A673 (cell line): ENCODE measurements at regions not wholly inside any gene's neighbourhood (a gene's known extent, or its start where the extent isn't known, plus 50 kb on each side); places are given as distances from the start of the nearest gene placed in this dataset.

Experiments used
- BruUV-seq: library from RNA; stranded (reverse); fragments of 400-500 nt; replicated peaks from 2 replicates; lab custom pipeline; 2021; lab: Mats Ljungman, UMichigan
- CTCF ChIA-PET: fragments of 300-600 bp; sonication (Branson Sonifier 250); formaldehyde crosslinking; loops from one replicate; lab custom pipeline; 2022; ENCODE audit warnings: antibody characterized with exemption; lab: Charles Lee
- POLR2A ChIA-PET: fragments of 300-600 bp; sonication (Branson Sonifier 250); formaldehyde crosslinking; loops from one replicate; lab custom pipeline; 2022; ENCODE audit warnings: antibody characterized with exemption; ENCODE audit not compliant: low non-redundant PET; lab: Charles Lee
- DNase-seq: peaks from one replicate; pipeline ENCODE4 v3.0.0-alpha.2; 2015; ENCODE audit warnings: low spot score
- H3K27ac ChIP-seq: fragments of 200-600 bp; sonication (generic); 2 replicates; pipeline ENCODE4 v1.5.1; 2016; ENCODE audit warnings: mixed run types, low read depth, mild to moderate bottlenecking, mixed read lengths, antibody characterized with exemption, low read length; ENCODE audit not compliant: poor library complexity, severe bottlenecking
- H3K27me3 ChIP-seq: fragments of 200-600 bp; sonication (generic); replicated peaks from 2 replicates; pipeline ENCODE4 v1.6.1; 2017; ENCODE audit warnings: mixed run types, low read depth, mild to moderate bottlenecking, mixed read lengths, antibody characterized with exemption, low read length; ENCODE audit not compliant: insufficient read depth, poor library complexity
- H3K36me3 ChIP-seq: fragments of 200-600 bp; sonication (generic); 2 replicates; pipeline ENCODE4 v1.6.1; 2016; ENCODE audit warnings: mixed run types, mild to moderate bottlenecking, mixed read lengths, antibody characterized with exemption, low read length; ENCODE audit not compliant: insufficient read depth, poor library complexity, severe bottlenecking
- H3K4me1 ChIP-seq: fragments of 200-600 bp; sonication (generic); 2 replicates; pipeline ENCODE4 v1.6.1; 2017; ENCODE audit warnings: mixed run types, mild to moderate bottlenecking, mixed read lengths, antibody characterized with exemption, low read length; ENCODE audit not compliant: insufficient read depth, poor library complexity, severe bottlenecking
- H3K4me3 ChIP-seq: fragments of 200-600 bp; sonication (generic); 2 replicates; pipeline ENCODE4 v1.5.1; 2016; ENCODE audit warnings: low read depth, mixed run types, mild to moderate bottlenecking, mixed read lengths, low read length; ENCODE audit not compliant: poor library complexity, severe bottlenecking
- H3K9me3 ChIP-seq: fragments of 200-600 bp; sonication (generic); 2 replicates; pipeline ENCODE4 v1.6.1; 2016; ENCODE audit warnings: mixed run types, low read depth, mild to moderate bottlenecking, mixed read lengths, antibody characterized with exemption, low read length; ENCODE audit not compliant: poor library complexity, severe bottlenecking
- CTCF ChIP-seq: fragments of 300-800, 200-600 bp; sonication (generic); conservative IDR thresholded peaks from 2 replicates; pipeline ENCODE4 v1.5.1; 2017; ENCODE audit warnings: low read depth, mild to moderate bottlenecking, antibody characterized with exemption, low read length, moderate library complexity, mixed read lengths
- EZH2 ChIP-seq: fragments of 200-600 bp; sonication (generic); IDR thresholded peaks from 2 replicates; pipeline ENCODE4 v1.6.1; 2017; ENCODE audit warnings: borderline replicate concordance, low read depth, mild to moderate bottlenecking, mixed read lengths, antibody characterized with exemption, low read length; ENCODE audit not compliant: poor library complexity, severe bottlenecking
- intact Hi-C: fragments of 100-400 bp; cut with micrococcal nuclease; formaldehyde crosslinking; loops from one replicate; pipeline ENCODE4 v1.10.0; 2022; ENCODE audit not compliant: unreplicated experiment

GRCh38 chr17:34521955-34522354 is 57.4 kb upstream of the TMEM132E start:
- intact Hi-C loops: no loop called here
- H3K27me3 ChIP-seq: peaks cover 3% of the 10 kb centered on the region
- CTCF ChIA-PET: no interaction called here

DNA sequence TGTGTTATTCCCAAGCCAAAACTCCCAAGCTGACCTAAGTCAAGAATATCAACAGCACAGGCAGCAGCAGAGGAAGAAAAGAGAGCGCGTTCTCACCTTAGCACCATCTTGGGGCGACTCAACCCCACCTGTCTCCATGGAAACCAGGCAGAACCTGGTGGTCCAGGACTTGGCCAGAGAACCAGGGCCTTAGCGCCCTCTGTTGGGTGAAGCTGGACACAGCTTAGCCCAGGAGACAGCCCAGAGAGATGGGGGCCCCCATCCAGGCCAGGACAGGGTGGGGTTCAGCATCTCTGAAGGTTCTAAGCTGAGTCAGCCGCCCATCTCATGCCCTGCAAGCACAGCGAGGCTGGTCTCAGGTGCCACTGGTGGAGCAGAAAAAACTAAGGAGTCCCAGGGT is 60.1 kb upstream of the TMEM132E start:
- Histone ChIP-seq H3K4me3 (no peak overlapping the region), H3K9me3 (no peaks in the 10 kb centered on the region), H3K27me3 (peaks cover 4% of the 10 kb centered on the region), H3K27ac (no peak overlapping the region), H3K4me1 (no peaks in the 10 kb centered on the region), H3K36me3 (no peaks in the 10 kb centered on the region)
- TF ChIP-seq CTCF: peak; percentile 52
- no peak for TF ChIP-seq EZH2
- ChIA-PET POLR2A (no interaction called here), CTCF (no interaction called here)
- intact Hi-C loops: no loop called here
- peak; percentile 1 for DNase-seq
- BruUV-seq: no TSS peak

More at GRCh38 chr17:34521955-34522354, 57.4 kb upstream of the TMEM132E start:
- H3K9me3 ChIP-seq: no peaks in the 10 kb centered on the region
- H3K4me3 ChIP-seq: no peak overlapping the region
- no peak overlapping the region for H3K27ac ChIP-seq
- BruUV-seq: no TSS peak
- H3K36me3 ChIP-seq: no peaks in the 10 kb centered on the region
- no peaks in the 10 kb centered on the region for H3K4me1 ChIP-seq
- no peak for DNase-seq
- POLR2A ChIA-PET: no interaction called here
- TF ChIP-seq CTCF (no peak), EZH2 (no peak)

- no TSS peak for BruUV-seq
- Histone ChIP-seq H3K4me3 (no peak overlapping the region), H3K4me1 (no peaks in the 10 kb centered on the region), H3K27me3 (peaks cover 4% of the 10 kb centered on the region), H3K9me3 (no peaks in the 10 kb centered on the region), H3K27ac (no peak overlapping the region), H3K36me3 (no peaks in the 10 kb centered on the region)
- TF ChIP-seq EZH2 (no peak), CTCF (no peak)
- CTCF ChIA-PET: no interaction called here
- POLR2A ChIA-PET: no interaction called here
- no peak for DNase-seq
- intact Hi-C loops: no loop called here
Measured at GRCh38 chr17:34517406-34517805, 62.0 kb upstream of the TMEM132E start.
